HL-60/S4 treated with retinoic acid at 250 ng/mL for 4 days and 3 days (cell line): ENCODE measurements at regions not wholly inside any gene's neighbourhood (a gene's known extent, or its start where the extent isn't known, plus 50 kb on each side); places are given as distances from the start of the nearest gene placed in this dataset.
"Not testable (repeated sequence)": the region's sequence is repeated elsewhere in the genome, so short reads cannot be mapped to it uniquely, and the experiment has no call there.

Source experiments
- in situ Hi-C: fragments of 300-500 bp; cut with MboI; formaldehyde crosslinking; loops from 2 replicates; pipeline ENCODE4 v1.7.0; 2022; ENCODE audit warnings: low sequenced_read_pairs

DNA sequence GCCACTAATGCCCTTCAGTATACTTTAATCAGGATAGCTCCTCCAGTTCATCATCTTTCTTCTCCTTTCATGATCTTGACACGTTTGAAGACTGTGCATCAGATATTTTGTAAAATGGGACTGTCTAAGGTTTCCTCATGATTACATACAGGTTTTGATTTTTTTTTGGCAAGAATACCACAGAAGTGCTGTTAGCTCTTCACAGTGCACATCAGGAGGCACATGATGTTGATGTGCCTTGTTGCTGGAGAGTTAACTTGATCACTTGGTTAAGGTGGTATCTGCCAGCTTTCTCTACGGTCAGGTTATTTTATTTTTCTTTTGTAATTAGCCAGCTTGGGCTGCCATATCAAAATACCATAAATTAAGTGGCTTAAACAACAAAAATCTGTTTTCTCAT lies 128.6 kb upstream of the IVNS1ABP start:
- in situ Hi-C loops = no loop called here

GRCh38 chr1:185444676-185445075 lies 127.6 kb upstream of the IVNS1ABP start:
- in situ Hi-C loops = no loop called here

- in situ Hi-C loops = no loop called here
These were observed 125.0 kb upstream of the IVNS1ABP start for GRCh38 chr1:185442050-185442449.

DNA sequence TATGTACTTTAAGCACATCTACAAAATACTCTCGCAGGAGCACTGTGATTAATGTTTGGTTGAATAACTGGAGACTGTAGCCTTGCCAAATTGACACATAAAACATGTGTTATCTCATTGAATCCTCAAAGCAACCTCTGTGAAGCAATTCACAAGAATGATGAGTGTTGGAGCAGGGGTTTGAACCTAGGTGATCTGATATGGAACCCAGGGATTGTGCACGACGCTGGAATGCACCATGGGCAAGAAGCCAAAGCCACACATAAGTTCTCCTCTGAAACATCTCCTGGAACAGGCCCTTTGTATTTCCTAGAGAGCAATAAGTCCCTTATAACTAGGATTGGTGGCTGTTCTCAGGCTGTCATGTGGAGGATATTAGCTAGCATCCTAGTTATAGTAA lies 124.6 kb upstream of the IVNS1ABP start:
- in situ Hi-C loops = no loop called here

- in situ Hi-C loops = no loop called here
These were observed 123.8 kb upstream of the IVNS1ABP start for GRCh38 chr1:185440877-185441276.

GRCh38 chr1:185439727-185440415 lies 122.8 kb upstream of the IVNS1ABP start:
- in situ Hi-C loops = no loop called here

DNA sequence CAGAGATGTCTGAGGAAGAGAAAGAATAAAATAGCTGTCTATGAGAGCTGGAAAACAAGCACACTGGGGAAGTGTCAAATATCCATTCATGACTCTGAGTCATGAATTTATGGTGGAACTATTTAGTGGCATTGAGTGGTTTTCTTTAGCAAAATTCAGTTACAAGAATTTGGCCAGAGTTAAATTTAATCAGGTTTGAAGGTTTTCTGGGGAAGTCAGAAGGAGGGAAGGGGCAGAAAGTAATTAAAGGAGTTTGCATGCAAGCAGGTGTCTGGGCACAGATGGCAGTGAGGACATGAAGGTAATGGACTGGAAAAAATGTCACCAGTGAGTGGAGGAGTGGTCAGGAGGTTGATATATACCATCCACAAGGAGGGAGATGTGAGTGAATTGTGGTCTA lies 121.9 kb upstream of the IVNS1ABP start:
- in situ Hi-C loops = no loop called here

- in situ Hi-C loops = no loop called here
These were observed 118.8 kb upstream of the IVNS1ABP start for GRCh38 chr1:185435696-185436379.

- in situ Hi-C loops = no loop called here
These were observed 117.7 kb upstream of the IVNS1ABP start for GRCh38 chr1:185434721-185435120.

GRCh38 chr1:185433667-185434066 lies 116.6 kb upstream of the IVNS1ABP start:
- in situ Hi-C loops = no loop called here

DNA sequence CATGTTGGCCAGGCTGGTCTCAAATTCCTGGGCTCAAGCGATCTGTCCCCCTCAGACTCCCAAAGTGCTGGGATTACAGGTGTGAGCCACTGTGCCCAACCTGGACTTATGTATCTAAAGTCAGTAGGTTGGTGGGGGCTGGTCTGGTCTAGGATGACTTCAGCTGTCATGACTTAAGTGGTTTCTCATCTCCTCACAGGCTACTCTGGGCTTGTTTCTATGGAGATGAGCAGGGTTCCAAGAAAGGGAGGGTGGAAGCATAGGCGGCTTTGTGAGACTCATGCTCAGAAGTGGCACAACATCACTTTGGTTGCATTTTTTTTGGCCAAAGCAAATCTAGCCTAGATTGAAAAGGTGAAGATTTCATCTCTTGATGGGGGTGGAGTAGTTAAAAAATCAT lies 115.9 kb upstream of the IVNS1ABP start:
- in situ Hi-C loops = no loop called here

- in situ Hi-C loops = no loop called here
These were observed 114.6 kb upstream of the IVNS1ABP start for GRCh38 chr1:185431612-185432011.

DNA sequence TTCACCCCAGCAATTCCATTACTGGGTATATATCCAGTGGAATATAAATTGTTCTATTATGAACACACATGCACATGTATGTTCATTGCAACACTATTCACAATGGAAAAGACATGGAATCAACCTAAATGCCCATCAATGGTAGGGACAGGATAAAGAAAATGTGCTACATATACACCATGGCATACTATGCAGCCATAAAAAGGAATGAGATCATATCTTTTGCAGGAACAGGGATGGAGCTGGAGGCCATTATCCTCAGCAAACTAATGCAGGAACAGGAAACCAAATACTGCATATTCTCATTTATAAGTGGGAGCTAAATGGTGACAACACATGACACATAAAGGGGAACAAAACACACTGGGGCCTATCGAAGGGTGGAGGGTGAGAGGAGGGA lies 112.6 kb upstream of the IVNS1ABP start:
- in situ Hi-C loops = not testable (repeated sequence)

GRCh38 chr1:185427776-185428175 lies 110.7 kb upstream of the IVNS1ABP start:
- in situ Hi-C loops = no loop called here

- in situ Hi-C loops = no loop called here
These were observed 110.2 kb upstream of the IVNS1ABP start for GRCh38 chr1:185427264-185427663.

- in situ Hi-C loops = no loop called here
These were observed 109.8 kb upstream of the IVNS1ABP start for GRCh38 chr1:185426848-185427247.

GRCh38 chr1:185425163-185425562 lies 108.1 kb upstream of the IVNS1ABP start:
- in situ Hi-C loops = no loop called here

- in situ Hi-C loops = no loop called here
These were observed 104.6 kb upstream of the IVNS1ABP start for GRCh38 chr1:185421485-185422107.

GRCh38 chr1:185420588-185421081 lies 103.6 kb upstream of the IVNS1ABP start:
- in situ Hi-C loops = no loop called here

DNA sequence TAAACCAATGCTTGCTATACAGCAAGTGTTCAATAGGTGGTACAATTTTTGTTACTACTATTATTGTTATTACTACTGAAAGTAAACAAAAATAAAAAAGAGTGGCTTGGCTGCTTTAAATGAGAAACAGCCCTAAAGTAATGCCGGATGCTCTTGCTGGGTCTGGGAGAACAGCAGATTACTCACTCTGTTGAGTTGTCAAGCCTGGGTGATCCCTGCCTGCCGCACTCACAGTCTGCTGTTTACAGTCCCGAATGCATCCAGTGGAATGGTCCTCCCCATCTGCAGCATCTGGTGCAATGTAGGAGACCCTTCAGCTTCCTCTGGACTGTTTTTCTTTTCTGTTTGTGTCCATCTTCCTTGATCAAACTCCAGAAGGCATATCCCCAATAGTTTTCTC lies 102.7 kb upstream of the IVNS1ABP start:
- in situ Hi-C loops = no loop called here

DNA sequence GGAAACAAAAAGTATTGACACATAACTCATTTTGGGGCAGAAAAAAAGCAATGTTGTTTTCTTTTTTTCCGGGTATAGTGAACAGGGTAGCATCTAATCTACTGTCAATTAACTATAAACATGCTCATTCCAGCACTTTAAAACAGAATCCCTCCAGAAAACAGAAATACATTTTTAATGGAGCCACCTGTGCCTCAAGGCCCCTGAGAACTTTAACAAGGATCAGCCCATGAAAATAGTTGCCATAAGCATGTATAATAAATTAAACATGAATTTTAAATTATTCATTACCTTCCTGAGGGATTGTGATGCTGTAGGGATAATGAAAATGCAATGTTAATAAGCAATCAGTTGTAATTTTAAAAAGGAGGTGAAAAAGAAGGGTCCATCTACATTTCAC lies 101.4 kb upstream of the IVNS1ABP start:
- in situ Hi-C loops = no loop called here
